H1 (cell line): ENCODE measurements at regions not wholly inside any gene's neighbourhood (a gene's known extent, or its start where the extent isn't known, plus 50 kb on each side); places are given as distances from the start of the nearest gene placed in this dataset.

Experiments used
- CBX8 ChIP-seq: fragments of 300-800, 300-1000 bp; sonication (generic); IDR thresholded peaks from 2 replicates; pipeline ENCODE4 v1.7.1; 2016; ENCODE audit warnings: low read depth, low read length, borderline replicate concordance
- CEBPB ChIP-seq: IDR thresholded peaks from 2 replicates; pipeline ENCODE4 v1.6.1; 2012; ENCODE audit warnings: low read depth, low read length
- CREB1 ChIP-seq: IDR thresholded peaks from 2 replicates; pipeline ENCODE4 v1.6.1; 2012; ENCODE audit warnings: inconsistent platforms
- NRF1 ChIP-seq: IDR thresholded peaks from 2 replicates; pipeline ENCODE4 v1.6.1; 2011; ENCODE audit warnings: mild to moderate bottlenecking, low read depth, low read length, improper control_type of control experiment
- RBBP5 ChIP-seq: IDR thresholded peaks from 2 replicates; pipeline ENCODE4 v1.7.1; 2012; ENCODE audit warnings: low read depth, mild to moderate bottlenecking, inconsistent platforms, low read length, moderate library complexity, borderline replicate concordance
- YY1 ChIP-seq: IDR thresholded peaks from 2 replicates; pipeline ENCODE4 v1.6.1; 2011; ENCODE audit warnings: low read depth, mild to moderate bottlenecking, low read length

DNA sequence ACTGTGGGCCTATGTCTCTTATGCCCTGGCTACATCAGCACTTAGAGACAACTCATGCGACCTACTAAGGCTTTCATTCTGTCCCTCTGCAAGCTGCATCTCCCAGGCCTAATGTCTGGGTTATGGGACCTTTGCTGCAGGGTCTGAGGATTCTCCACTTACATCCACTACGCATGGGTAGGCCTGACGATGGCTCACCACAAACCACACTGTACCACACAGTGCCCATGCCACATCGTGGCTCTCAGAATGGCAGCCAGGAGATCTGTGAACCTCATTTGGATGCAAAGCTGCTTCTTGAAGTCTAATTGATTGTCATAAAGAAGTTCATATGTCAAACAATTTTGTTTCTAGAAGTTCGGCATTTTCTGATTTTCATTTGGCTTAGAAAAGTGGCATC lies 84.6 kb upstream of the BEND4 start (continued):
- TF ChIP-seq YY1 (no peak), CBX8 (no peak), NRF1 (no peak), RBBP5 (no peak), CEBPB (no peak), CREB1 (no peak)
- TF ChIP-seq, all 59 proteins: peak for 0
